NCI-H526 treated with DMSO at 0.1 percent for 48 hours (cell line): ENCODE measurements at regions not wholly inside any gene's neighbourhood (a gene's known extent, or its start where the extent isn't known, plus 50 kb on each side); places are given as distances from the start of the nearest gene placed in this dataset.

Source experiments
- DNase-seq: peaks from one replicate; lab custom pipeline; 2025; lab: John Stamatoyannopoulos, UW

DNA sequence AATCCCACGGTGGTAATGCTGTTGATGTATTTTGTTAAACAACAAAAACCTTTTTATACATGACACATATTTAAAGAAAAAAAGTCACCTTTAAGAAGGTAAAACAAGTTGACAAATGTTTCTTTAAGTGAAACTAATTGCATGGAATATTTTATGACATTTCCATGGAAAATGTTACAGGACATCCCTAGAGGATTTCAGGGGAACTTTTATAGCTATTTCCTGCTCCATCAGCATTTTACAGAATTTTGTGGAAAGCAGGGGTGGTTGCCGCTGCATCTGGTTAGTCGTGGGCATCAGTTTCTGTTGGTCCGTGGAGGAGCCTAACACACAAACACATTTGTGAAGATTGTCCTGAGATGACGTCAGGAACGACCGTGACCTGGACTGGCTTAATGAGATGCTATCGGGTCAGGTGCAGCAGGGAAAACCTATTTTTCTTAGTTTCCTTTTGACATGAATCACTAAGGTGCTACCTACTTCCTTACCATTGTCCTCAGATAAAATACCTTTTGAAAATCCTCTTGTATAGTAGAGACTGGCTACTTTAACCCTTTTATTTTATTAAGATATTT is 305.1 kb downstream of the MAP2K6 start:
- DNase-seq, result no peak

DNA sequence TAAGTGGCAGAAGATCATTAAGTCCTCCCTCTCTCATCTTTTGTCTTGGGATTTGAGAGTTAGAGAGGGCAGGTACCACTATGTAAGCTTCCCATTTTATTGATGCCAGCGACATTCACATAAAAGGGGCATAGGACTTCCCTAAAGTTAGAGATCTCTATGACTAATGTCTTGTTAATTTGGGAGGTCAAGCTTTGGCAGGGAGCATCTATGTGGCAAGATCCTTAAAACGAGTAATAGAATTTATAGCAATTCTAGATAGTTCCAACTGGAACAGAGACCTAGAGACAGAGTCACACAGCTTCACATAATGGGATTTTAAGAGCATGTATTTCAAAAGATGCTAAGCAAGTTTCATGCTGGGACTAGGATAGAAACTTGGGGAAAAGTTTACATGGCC is 308.0 kb downstream of the MAP2K6 start:
- DNase-seq, result no peak

DNA sequence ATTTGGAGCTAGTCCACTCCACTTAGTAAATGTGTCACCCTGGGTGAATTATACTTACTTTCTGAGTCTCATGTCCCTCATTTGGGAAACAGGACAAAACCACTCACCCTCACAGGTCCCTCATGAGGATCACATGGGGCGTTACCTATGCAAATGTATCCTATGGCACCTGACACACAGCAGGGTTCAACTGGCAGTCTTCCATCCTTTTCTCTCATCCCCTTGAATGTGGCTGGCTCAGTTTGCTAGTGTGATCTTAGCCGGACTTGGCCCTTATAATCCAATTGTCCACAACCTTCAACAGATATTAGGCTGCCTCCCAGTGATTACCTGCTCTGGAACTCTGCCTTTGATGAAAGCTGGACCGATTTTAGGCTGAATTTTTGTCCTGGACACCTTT is 308.8 kb downstream of the MAP2K6 start:
- DNase-seq, result no peak

- DNase-seq, result no peak
Observed at GRCh38 chr17:69723741-69724140, 309.2 kb downstream of the MAP2K6 start.

GRCh38 chr17:69724238-69724637 is 309.7 kb downstream of the MAP2K6 start:
- DNase-seq, result no peak

DNA sequence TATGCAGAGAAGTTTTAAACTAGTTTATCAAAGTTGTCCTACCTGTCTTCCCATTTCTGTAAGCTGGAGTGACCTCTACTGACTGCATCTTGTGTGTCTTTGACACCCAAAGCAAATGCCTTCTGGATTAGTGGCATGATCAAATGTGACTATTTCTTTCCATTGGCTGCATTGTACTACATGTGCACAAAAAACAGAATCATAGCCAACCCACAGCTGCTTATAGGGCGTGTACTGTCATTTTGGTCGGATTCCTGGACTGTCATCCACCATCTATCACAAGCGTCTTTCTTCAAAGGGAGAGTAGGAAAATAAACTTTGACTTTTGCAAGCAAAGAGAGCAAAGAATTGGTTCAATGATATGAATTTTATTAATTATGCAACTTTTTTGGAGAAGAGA is 310.6 kb downstream of the MAP2K6 start:
- no peak for DNase-seq

- no peak for DNase-seq
Observed at GRCh38 chr17:69728816-69729215, 314.3 kb downstream of the MAP2K6 start.

GRCh38 chr17:69729944-69730343 is 315.4 kb downstream of the MAP2K6 start:
- no peak for DNase-seq

GRCh38 chr17:69732272-69732918 is 317.9 kb downstream of the MAP2K6 start:
- no peak for DNase-seq

DNA sequence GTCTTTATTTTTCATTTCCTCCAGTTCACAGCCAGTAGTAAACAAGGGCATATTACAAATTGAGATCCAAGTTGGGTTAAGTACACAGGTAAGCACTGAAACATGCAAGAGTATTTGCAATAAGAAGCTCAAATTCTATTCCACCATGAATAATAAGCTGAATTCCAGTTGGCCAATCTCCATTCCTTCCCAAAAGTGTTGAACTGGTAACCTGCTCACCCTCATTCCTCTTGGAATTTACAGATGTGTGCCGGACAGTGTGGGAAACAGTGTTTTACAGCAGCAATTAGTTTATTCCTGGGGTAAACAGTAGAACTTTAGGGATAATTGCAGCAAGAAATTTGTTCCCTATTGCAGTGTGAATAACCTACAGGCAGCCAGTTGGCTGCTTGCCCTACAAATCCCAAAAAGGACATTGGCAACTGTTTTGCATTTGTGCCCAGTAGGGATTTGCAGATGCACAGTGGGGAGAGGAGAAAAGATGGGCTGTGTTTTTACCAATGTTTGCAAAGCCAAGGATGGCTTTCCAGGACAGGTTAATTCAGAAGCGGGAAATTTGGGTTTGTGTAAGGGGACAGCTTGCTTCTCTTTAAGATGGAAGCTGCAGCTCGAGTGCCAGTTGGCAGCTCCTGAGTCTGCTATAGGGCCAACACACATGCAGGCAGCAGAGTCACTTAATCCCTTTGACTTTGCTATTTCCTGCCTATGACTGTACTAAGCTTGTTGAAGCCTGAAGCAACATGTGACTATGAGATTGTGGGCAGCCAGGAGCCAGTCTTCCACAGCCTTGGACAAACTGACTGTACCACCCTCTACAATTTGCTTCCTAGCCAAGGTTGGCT is 318.9 kb downstream of the MAP2K6 start:
- DNase-seq, result no peak

DNA sequence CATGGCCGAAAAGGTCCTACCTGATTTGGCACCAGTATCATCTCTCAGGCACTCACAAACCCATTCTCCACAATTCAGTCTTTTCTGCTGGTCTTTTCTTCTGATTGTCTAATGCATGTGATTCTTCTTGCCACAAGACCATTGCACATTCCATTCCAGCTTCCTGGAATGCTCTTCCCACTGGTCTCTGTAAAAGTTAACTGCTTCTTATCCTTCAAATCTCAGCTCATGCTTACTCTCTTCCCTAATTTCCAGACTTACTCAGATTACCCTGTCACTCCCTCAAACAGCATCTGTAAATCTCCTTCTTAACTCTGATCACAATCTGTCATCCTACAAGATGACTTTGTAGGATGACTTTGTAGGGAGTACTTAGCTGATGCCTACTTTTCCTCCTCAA is 320.2 kb downstream of the MAP2K6 start:
- DNase-seq, result no peak

GRCh38 chr17:69735285-69735684 is 320.8 kb downstream of the MAP2K6 start:
- DNase-seq, result no peak

- DNase-seq, result no peak
Observed at GRCh38 chr17:69743091-69743490, 328.6 kb downstream of the MAP2K6 start.

- no peak for DNase-seq
Observed at GRCh38 chr17:69744512-69745070, 330.1 kb downstream of the MAP2K6 start.

GRCh38 chr17:69749911-69750310 is 325.1 kb upstream of the KCNJ16 start:
- no peak for DNase-seq

- DNase-seq, result no peak
Observed at GRCh38 chr17:69757688-69758430, 317.2 kb upstream of the KCNJ16 start.

GRCh38 chr17:69760562-69760961 is 314.5 kb upstream of the KCNJ16 start:
- no peak for DNase-seq

- DNase-seq, result no peak
Observed at GRCh38 chr17:69761011-69761410, 314.0 kb upstream of the KCNJ16 start.

DNA sequence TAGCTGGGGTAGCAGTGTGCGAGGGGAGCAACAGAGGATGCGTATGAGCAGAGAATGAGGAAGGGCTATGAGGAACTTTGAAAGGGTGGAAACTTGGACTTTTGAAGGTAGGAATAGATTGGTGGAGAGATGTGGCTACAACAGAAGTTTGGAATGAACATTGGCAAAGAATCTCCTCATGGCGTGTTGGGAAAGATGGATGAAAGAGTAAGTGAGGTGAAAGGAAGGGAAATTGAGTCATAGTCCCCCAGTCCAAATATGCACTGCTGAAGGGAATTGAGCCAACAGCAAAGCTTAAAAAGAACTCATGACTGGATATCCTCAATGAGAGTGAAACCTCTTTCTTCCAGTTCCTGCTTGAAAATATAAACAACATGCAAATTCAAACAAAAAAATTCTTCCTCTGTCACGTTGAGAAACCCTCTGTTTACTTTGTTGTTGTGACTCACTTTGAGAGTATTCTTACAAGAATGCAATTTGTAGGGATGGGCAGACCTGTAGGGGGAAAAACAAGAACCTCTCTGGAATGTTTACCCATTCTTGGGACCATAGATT is 313.2 kb upstream of the KCNJ16 start:
- no peak for DNase-seq

DNA sequence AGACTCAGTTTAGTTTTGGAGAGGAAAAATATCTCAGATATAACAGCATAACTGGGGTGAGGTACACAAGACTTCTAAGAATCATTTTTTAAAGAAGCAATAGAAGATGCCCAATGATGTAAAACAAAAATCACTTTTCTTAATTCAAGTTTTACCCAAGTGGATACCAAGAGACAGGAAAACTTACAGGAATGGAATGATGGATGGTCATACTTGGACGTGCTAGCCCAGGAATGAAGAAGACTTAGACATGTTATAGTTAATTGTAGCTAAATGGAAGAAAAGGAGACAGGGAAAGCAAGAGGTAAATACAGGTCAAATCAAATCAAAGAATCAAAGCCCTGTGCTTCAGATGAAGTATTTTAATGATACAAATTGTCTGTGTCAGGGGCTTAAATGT is 312.7 kb upstream of the KCNJ16 start:
- DNase-seq, result no peak

- DNase-seq, result no peak
Observed at GRCh38 chr17:69762766-69763165, 312.3 kb upstream of the KCNJ16 start.

GRCh38 chr17:69763503-69763902 is 311.5 kb upstream of the KCNJ16 start:
- no peak for DNase-seq
